ENCODE measurements at regions not wholly inside any gene's neighbourhood (a gene's known extent, or its start where the extent isn't known, plus 50 kb on each side); places are given as distances from the start of the nearest gene placed in this dataset.

DNA sequence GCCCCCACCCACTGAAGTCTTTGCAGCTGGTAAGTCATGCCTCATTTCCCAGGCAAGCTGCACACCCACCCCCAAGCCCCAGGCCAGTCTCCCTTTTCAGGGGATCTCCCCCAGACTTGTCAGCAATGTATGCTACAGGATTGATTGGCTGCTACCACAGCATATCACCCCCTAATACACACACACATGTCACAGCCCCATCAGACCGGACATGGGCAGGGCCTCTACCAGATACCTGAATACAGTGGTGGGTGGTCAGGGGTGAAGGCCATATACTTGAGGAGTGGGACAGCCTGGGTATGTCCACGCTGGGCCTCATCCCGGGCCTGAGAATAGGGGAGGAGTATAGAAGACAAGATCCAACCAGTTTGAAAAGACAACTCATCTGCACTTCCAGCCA lies 63.4 kb upstream of the ARAP3 start:
- no peak for DNase-seq

- DNase-seq: no peak
Measured at GRCh38 chr5:141743866-141744272, 61.8 kb upstream of the ARAP3 start.

DNA sequence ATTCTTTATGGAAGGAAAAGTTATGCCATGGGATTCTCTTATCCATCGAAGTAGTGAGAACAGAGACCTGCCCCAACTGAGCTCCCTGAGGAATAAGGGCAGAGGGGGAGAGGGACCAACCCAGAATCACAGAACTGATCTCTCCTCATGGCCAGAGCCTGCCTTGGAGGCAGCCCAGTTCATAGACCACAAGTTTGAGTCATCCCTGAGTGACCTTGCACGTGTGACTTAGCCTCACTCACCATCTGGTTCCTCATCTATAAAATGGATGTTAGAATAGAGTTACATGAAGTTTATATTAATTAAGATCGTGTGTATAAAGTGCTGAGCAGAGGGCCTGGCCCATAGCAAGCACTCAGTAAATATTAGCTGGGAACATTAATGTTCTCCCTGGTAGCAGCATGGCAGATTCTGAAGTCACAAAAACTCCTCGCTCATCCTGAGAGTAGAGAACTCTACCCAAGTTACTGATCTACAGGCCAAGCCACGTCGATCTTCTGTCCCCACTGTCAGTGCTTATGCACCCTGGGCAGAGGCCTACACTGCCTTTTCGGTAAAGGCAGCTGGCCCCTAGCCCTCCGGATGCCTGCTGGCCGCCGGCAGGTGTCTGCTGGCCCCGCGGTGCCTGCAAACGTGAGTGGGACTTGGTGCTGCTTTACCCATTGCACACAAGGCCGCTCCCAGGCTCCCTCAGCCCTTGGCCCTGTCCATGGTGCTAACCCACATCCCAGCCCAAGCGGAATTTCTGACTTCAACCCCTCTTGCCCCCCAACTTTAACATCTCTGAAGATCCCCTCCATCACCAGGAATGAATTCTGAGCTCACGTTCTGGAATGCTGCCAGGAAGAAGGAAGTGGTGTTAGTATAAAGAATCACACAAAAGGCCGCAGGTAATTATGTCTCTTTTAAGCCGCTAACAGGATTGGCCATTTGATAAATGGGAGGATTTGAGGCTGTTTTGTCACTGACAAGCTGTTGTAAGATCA lies 61.1 kb upstream of the ARAP3 start:
- no peak for DNase-seq

DNA sequence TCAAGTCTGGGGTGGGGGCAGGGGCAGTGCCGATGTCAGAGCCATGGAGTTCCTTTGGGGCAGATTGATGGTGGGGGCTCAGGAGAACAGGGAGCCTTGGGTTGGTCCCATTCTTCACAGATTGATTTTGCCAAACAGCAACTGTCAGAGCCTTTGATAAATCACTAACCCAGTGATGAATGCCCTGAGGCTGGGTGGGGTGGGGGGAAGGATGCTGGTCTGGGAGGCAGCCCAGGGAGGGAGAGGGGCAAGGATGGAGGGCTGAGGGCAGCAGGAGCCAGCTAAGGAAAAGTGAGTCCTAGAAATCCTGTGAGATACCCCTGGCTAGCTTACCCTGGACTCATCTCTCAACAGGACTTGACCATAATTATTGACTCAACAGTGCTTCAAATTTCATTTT lies 60.1 kb upstream of the ARAP3 start:
- no peak for DNase-seq

DNA sequence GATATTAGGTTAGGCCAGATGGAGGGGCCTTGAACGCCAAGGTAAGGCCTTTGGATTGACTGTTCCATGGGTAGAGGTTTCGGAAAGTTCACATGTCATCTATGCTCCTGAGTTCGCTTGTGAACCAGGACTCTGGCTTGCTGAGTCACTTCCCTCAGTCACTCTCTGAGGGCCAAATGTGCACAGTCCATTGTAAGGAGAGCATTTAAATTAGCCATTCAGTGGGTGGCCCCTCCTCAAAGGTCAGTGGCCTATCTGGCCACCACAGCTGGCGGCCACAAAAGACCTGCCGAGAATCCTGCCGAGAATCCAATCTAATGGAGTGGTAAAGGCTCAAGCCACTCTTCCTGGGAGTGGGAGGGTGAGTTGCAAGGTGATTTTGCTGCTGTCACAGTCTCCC lies 58.9 kb upstream of the ARAP3 start:
- DNase-seq: no peak

GRCh38 chr5:141737535-141737934 lies 55.5 kb upstream of the ARAP3 start:
- DNase-seq: no peak

DNA sequence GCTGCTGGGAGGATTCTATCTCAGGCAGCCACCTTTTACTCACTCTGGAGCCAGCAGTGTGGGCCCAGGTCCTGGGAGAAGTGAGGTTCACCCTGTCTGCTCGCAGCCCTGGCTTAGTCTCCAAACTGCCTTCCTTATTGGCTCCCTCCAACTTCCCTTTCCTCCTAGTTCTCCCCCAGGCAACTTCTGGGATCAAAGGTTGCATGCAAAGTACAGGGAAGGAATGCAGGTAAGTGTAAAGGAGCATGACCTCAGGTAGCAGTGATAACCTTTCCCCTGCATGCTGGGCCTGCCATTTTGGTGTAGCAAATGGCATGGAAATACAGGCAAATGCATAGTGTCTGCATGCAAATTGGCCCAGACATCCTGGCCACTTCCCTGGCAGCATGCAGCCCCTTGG lies 53.8 kb upstream of the ARAP3 start:
- DNase-seq: no peak

DNA sequence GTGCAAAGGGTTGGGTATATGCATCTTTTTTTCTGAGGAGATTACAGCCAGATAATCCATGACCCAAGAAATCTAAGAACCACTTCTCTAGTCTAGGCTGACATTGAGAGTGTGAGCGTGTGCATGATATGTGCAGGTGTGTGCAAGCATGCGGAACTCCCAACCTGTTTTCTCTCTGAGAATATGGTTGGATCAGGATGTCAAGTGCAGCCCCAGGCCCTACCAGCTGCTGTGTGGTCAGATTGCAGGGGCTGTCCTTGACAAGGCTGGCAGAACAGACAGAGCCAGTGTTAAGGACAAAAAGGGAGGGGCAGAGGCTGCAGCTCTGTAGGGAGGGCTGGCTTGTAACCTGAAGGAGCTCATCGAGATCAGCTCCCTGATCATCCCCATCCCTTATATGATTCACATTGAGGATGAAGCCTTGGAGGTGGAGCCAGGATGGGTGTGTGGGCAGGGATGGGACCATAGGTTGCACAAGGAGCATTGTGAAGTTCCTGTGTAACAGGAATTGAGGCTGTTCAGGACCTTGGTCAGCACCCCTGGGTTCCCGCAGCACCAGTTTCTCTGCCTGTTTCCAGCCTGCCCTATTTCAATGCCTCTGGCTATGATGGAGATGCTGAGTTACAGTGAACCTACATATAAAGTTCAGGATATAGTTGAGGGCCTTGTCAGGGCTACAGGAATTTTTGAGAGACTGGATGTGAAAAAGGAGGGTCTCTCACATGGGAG lies 52.6 kb upstream of the ARAP3 start:
- peak; percentile 42 for DNase-seq

GRCh38 chr5:141733198-141733597 lies 51.2 kb upstream of the ARAP3 start:
- DNase-seq: no peak

DNA sequence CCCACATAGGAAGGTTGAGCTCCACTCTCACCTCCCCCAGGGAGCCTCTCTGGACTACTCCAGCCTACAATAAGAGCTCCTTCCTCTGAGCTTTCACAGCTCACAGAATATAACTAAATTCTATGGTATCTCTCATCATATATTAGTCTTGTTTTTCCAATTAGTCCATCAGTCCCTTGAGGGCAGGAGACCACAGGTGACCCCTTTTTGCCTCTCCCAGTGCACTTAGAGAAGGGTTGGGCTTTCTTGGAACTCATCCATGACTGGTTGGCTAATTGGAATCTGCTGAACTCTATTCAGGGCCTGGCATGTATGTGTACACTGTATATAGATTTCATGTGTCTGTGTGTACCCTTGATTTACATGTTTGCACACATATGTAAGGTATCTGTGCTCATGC lies 50.4 kb upstream of the ARAP3 start:
- DNase-seq: no peak
